Smooth muscle cell (in vitro differentiated cells): ENCODE measurements at regions not wholly inside any gene's neighbourhood (a gene's known extent, or its start where the extent isn't known, plus 50 kb on each side); places are given as distances from the start of the nearest gene placed in this dataset.

ENCODE experiments used
- DNase-seq: peaks from one replicate; lab custom pipeline; 2025; ENCODE audit not compliant: unreplicated experiment; lab: John Stamatoyannopoulos, UW
- H2AFZ ChIP-seq: fragments of 200-600 bp; sonication (generic); 2 replicates; pipeline ENCODE4 v1.6.0; 2016; ENCODE audit warnings: antibody characterized with exemption, low read depth, mild to moderate bottlenecking
- H3F3A ChIP-seq: fragments of 200-600 bp; sonication (generic); 2 replicates; pipeline ENCODE4 v1.6.0; 2017; ENCODE audit warnings: antibody characterized with exemption, low read depth
- H3K27ac ChIP-seq: fragments of 200-600 bp; sonication (generic); 2 replicates; pipeline ENCODE4 v1.5.1; 2016; ENCODE audit warnings: low read depth, mild to moderate bottlenecking
- H3K27me3 ChIP-seq: fragments of 200-600 bp; sonication (generic); 2 replicates; pipeline ENCODE4 v1.6.1; 2016; ENCODE audit warnings: low read depth, mild to moderate bottlenecking
- H3K36me3 ChIP-seq: fragments of 200-600 bp; sonication (generic); 2 replicates; pipeline ENCODE4 v1.5.1; 2016; ENCODE audit warnings: low read depth
- H3K4me1 ChIP-seq: fragments of 200-600 bp; sonication (generic); 2 replicates; pipeline ENCODE4 v1.5.1; 2016; ENCODE audit warnings: low read depth
- H3K4me2 ChIP-seq: fragments of 200-600 bp; sonication (generic); 2 replicates; pipeline ENCODE4 v1.6.0; 2016; ENCODE audit warnings: mild to moderate bottlenecking
- H3K4me3 ChIP-seq: fragments of 200-600 bp; sonication (generic); 2 replicates; pipeline ENCODE4 v1.5.1; 2016; ENCODE audit warnings: mild to moderate bottlenecking
- H3K79me2 ChIP-seq: fragments of 200-600 bp; sonication (generic); 2 replicates; pipeline ENCODE4 v1.6.0; 2016; ENCODE audit warnings: low read depth, mild to moderate bottlenecking
- H3K9ac ChIP-seq: fragments of 200-600 bp; sonication (generic); 2 replicates; pipeline ENCODE4 v1.6.0; 2016; ENCODE audit warnings: low read depth
- H3K9me3 ChIP-seq: fragments of 200-600 bp; sonication (generic); replicated peaks from 2 replicates; pipeline ENCODE4 v1.5.1; 2016; ENCODE audit warnings: low read depth
- H4K20me1 ChIP-seq: fragments of 200-600 bp; sonication (generic); 2 replicates; pipeline ENCODE4 v1.6.0; 2016; ENCODE audit warnings: low read depth
- CTCF ChIP-seq: fragments of 200-600 bp; sonication (generic); IDR thresholded peaks from 2 replicates; pipeline ENCODE4 v1.5.1; 2017; ENCODE audit warnings: borderline replicate concordance, mild to moderate bottlenecking, antibody characterized with exemption; ENCODE audit not compliant: insufficient read depth, poor library complexity, severe bottlenecking
- WGBS: methylation state at CpG from one replicate; pipeline ENCODE4 v1.1.7; 2016; ENCODE audit warnings: low lambda C conversion rate; 5-methylcytosine and 5-hydroxymethylcytosine counted together

- H3K36me3 ChIP-seq: no peaks in the 10 kb centered on the region
- 31% methylated on average over 15 of the region's 17 CpGs for WGBS
- no peak for DNase-seq
- peak overlapping the region; percentile 43 for H3K4me2 ChIP-seq
- peaks cover 15% of the 10 kb centered on the region for H3K4me1 ChIP-seq
- no peak for TF ChIP-seq CTCF
- H3K79me2 ChIP-seq: no peaks in the 10 kb centered on the region
- H2AFZ ChIP-seq: no peak overlapping the region
- no peak overlapping the region for H3K4me3 ChIP-seq
- no peaks in the 10 kb centered on the region for H3F3A ChIP-seq
- H3K27me3 ChIP-seq: no peaks in the 10 kb centered on the region
- H3K9ac ChIP-seq: peak overlapping the region; percentile 66
- no peaks in the 10 kb centered on the region for H3K9me3 ChIP-seq
- peak overlapping the region; percentile 93 for H3K27ac ChIP-seq
- H4K20me1 ChIP-seq: no peaks in the 10 kb centered on the region
Observed at GRCh38 chr10:128629111-128630096, 503.2 kb upstream of the MKI67 start.

GRCh38 chr10:128630787-128631252, 504.6 kb upstream of the MKI67 start:
- H2AFZ ChIP-seq: no peak overlapping the region
- H3K4me3 ChIP-seq: no peak overlapping the region
- H3K27me3 ChIP-seq: no peaks in the 10 kb centered on the region
- peak overlapping the region; percentile 66 for H3K9ac ChIP-seq
- H4K20me1 ChIP-seq: no peaks in the 10 kb centered on the region
- H3K79me2 ChIP-seq: no peaks in the 10 kb centered on the region
- no peak for TF ChIP-seq CTCF
- H3K27ac ChIP-seq: peak overlapping the region; percentile 93
- H3K4me2 ChIP-seq: peak overlapping the region; percentile 38
- 30% methylated on average over 12 of the region's 12 CpGs for WGBS
- H3K4me1 ChIP-seq: peaks cover 8% of the 10 kb centered on the region
- no peaks in the 10 kb centered on the region for H3K36me3 ChIP-seq
- no peaks in the 10 kb centered on the region for H3F3A ChIP-seq
- no peaks in the 10 kb centered on the region for H3K9me3 ChIP-seq
- no peak for DNase-seq

GRCh38 chr10:128631801-128632241, 505.6 kb upstream of the MKI67 start:
- no peak for DNase-seq
- Histone ChIP-seq H3K9ac (no peak overlapping the region), H3K9me3 (no peaks in the 10 kb centered on the region), H3K4me3 (no peak overlapping the region), H2AFZ (no peak overlapping the region), H3K4me2 (no peak overlapping the region), H4K20me1 (no peaks in the 10 kb centered on the region), H3K79me2 (no peaks in the 10 kb centered on the region), H3K4me1 (no peaks in the 10 kb centered on the region), H3K36me3 (no peaks in the 10 kb centered on the region), H3F3A (no peaks in the 10 kb centered on the region), H3K27me3 (no peaks in the 10 kb centered on the region), H3K27ac (no peak overlapping the region)
- WGBS: 69% methylated on average over 12 of the region's 12 CpGs
- peak; percentile 66 for TF ChIP-seq CTCF
